ENCODE measurements at regions not wholly inside any gene's neighbourhood (a gene's known extent, or its start where the extent isn't known, plus 50 kb on each side); places are given as distances from the start of the nearest gene placed in this dataset.

DNA sequence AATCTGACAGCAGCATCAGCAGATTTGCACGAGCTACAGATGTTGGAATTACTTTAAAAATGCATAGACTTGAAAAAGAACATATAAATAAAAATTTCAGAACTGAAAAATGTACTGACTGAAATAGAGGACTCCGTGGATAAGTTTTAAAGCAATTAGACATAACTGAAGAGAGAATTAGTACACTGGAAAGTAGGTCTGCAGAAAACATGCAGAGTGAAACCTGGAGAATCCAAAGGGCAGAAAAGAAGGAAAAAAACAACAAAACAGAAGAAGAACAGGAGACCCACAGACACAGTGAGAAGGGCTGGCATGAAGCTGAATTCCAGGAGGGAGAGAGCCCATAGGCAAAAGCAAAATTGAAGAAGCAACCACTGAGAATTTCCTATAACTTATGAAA is 57.2 kb upstream of the ENPP7 start:
- Histone ChIP-seq H3K23me2 (ENCODE audit: insufficient read length, low read depth, low read length, poor library complexity, severe bottlenecking) (no peaks in the 10 kb centered on the region), H2BK12ac (ENCODE audit: insufficient read length, low read depth, low read length) (no peak overlapping the region), H3K79me2 (ENCODE audit: insufficient read depth, low read length) (no peaks in the 10 kb centered on the region), H3K14ac (ENCODE audit: insufficient read depth, low read length) (no peak overlapping the region), H3K18ac (ENCODE audit: insufficient read length, low read depth, low read length) (no peak overlapping the region), H3K4me1 (ENCODE audit: insufficient read depth, low read length) (no peaks in the 10 kb centered on the region; the same call in 1 of the 2 replicates), H4K91ac (ENCODE audit: insufficient read length, low read depth, low read length) (no peak overlapping the region), H3K4ac (ENCODE audit: low read depth, low read length) (no peak overlapping the region), H3K27ac (ENCODE audit: insufficient read length, low read depth, low read length) (no peak overlapping the region), H3K9ac (ENCODE audit: extremely low read depth, insufficient read length, low read length) (no peak overlapping the region), H2BK5ac (ENCODE audit: insufficient read length, low read length) (no peak overlapping the region), H3T11ph (ENCODE audit: low read length) (no peak overlapping the region), H4K5ac (ENCODE audit: insufficient read length, low read depth, low read length) (no peak overlapping the region), H3K56ac (ENCODE audit: insufficient read length, low read depth, low read length) (no peak overlapping the region), H2BK15ac (ENCODE audit: low read depth, low read length) (no peak overlapping the region), H2BK120ac (ENCODE audit: low read depth, low read length, poor library complexity, severe bottlenecking) (no peak overlapping the region), H3K23ac (ENCODE audit: insufficient read length, low read depth, low read length) (no peak overlapping the region), H3K9me3 (ENCODE audit: control insufficient read depth, low read depth, low read length) (no peaks in the 10 kb centered on the region), H2BK20ac (ENCODE audit: low read depth, low read length, poor library complexity, severe bottlenecking) (no peak overlapping the region), H3K79me1 (ENCODE audit: insufficient read depth, low read depth, low read length, poor library complexity, severe bottlenecking) (no peaks in the 10 kb centered on the region), H4K8ac (replicated peaks; ENCODE audit: insufficient read length, low read depth, low read length) (no peak overlapping the region), H3K4me2 (ENCODE audit: insufficient read depth, insufficient read length, low read length) (no peak overlapping the region), H2AFZ (ENCODE audit: low read length) (no peak overlapping the region), H3K27me3 (ENCODE audit: insufficient read depth, low read length) (no peaks in the 10 kb centered on the region), H4K20me1 (ENCODE audit: control insufficient read depth, insufficient read depth, insufficient read length) (no peaks in the 10 kb centered on the region), H2AK5ac (ENCODE audit: insufficient read length, low read length) (no peak overlapping the region)
- no peak overlapping the region for H3K27ac Mint-ChIP-seq
- TF ChIP-seq, protein P1, sequence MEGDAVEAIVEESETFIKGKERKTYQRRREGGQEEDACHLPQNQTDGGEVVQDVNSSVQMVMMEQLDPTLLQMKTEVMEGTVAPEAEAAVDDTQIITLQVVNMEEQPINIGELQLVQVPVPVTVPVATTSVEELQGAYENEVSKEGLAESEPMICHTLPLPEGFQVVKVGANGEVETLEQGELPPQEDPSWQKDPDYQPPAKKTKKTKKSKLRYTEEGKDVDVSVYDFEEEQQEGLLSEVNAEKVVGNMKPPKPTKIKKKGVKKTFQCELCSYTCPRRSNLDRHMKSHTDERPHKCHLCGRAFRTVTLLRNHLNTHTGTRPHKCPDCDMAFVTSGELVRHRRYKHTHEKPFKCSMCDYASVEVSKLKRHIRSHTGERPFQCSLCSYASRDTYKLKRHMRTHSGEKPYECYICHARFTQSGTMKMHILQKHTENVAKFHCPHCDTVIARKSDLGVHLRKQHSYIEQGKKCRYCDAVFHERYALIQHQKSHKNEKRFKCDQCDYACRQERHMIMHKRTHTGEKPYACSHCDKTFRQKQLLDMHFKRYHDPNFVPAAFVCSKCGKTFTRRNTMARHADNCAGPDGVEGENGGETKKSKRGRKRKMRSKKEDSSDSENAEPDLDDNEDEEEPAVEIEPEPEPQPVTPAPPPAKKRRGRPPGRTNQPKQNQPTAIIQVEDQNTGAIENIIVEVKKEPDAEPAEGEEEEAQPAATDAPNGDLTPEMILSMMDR (conservative IDR thresholded peaks at IDR 0.05), result no peak
- peaks cover 9 to 28% of the 10 kb centered on the region in 2 experiments for H3K4me1 Mint-ChIP-seq
- WGBS (ENCODE audit: extremely low coverage, insufficient read length, low lambda C conversion rate), result no CpG with 5 or more reads among the region's 2 CpGs
- peaks cover 41% of the 10 kb centered on the region for H3K27me3 Mint-ChIP-seq (ENCODE audit: low read depth)
- H3K36me3 Mint-ChIP-seq (ENCODE audit: insufficient read depth in 1 of 3, low read depth in 3 of 3), result peaks cover 3 to 7% (median 7%) of the 10 kb centered on the region in 3 experiments
- no peak overlapping the region for H3K4me3 Mint-ChIP-seq
- no peak for DNase-seq
- peaks cover 10 to 11% of the 10 kb centered on the region in 2 experiments for H3K9me3 Mint-ChIP-seq
